Transverse colon (tissue), 4 donors: ENCODE measurements at regions not wholly inside any gene's neighbourhood (a gene's known extent, or its start where the extent isn't known, plus 50 kb on each side); places are given as distances from the start of the nearest gene placed in this dataset.

Experiments used
- DNase-seq: peaks from one replicate; pipeline ENCODE4 v3.0.0-alpha.2; 2019
- H3K27ac ChIP-seq, 4 donors: fragments of 200-600 bp; sonication (generic); 2 replicates each; pipeline ENCODE4 v1.5.1; 2016 to 2018; ENCODE audit warnings: inconsistent platforms in 4 of 4
- H3K27me3 ChIP-seq: fragments of 200-600 bp; sonication (generic); 2 replicates; pipeline ENCODE4 v1.5.1; 2017; ENCODE audit warnings: inconsistent platforms
- H3K36me3 ChIP-seq, 4 donors: fragments of 200-600 bp; sonication (generic); 2 replicates each; pipeline ENCODE4 v1.5.1; 2017 to 2019; ENCODE audit warnings: inconsistent platforms in 4 of 4
- H3K4me1 ChIP-seq, 4 donors: fragments of 200-600 bp; sonication (generic); 2 replicates each; pipeline ENCODE4 v1.5.1; 2017 to 2020; ENCODE audit warnings: inconsistent platforms in 4 of 4
- H3K4me3 ChIP-seq, 4 donors: fragments of 200-600 bp; sonication (generic); 1 replicate in 1 of 4; 2 replicates in 3 of 4; pipeline versions ENCODE4 v1.5.1 to v1.6.1; 2017 to 2019; ENCODE audit warnings: inconsistent platforms in 4 of 4
- H3K9me3 ChIP-seq, 2 donors: fragments of 200-600 bp; sonication (generic); 2 replicates each; pipeline ENCODE4 v1.5.1; 2017 to 2019; ENCODE audit warnings: inconsistent platforms in 2 of 2
- EP300 ChIP-seq: sonication (generic); formaldehyde crosslinking; IDR thresholded peaks from one replicate; pipeline ENCODE4 v1.6.1; 2017; ENCODE audit warnings: antibody characterized with exemption, low read depth
- POLR2A ChIP-seq: fragments of 450-650 bp; IDR thresholded peaks from one replicate; pipeline ENCODE4 v1.6.1; 2016; ENCODE audit warnings: antibody characterized with exemption, mild to moderate bottlenecking, moderate library complexity
- POLR2AphosphoS5 ChIP-seq, 3 donors: sonication (generic); formaldehyde crosslinking; IDR thresholded peaks; one replicate each; pipeline ENCODE4 v1.6.1; 2016; ENCODE audit warnings: antibody characterized with exemption in 3 of 3
- WGBS, 2 donors: methylation state at CpG; one replicate each; pipeline ENCODE4 v1.1.5; 2018; ENCODE audit warnings: low coverage in 1 of 2; 5-methylcytosine and 5-hydroxymethylcytosine counted together
- in situ Hi-C, 4 donors: fragments of 200-750 bp; cut with MboI; loops; one replicate each; pipeline versions ENCODE4 v1.15.0 to v1.15.1; 2017; ENCODE audit warnings: low sequenced_read_pairs in 3 of 4, low pct_ligation_motif_present in 1 of 4, low pct_unique_long_range_greater_than_20kb in 1 of 4
- intact Hi-C: fragments of 100-400 bp; cut with DNase I; formaldehyde crosslinking; loops from one replicate; pipeline ENCODE4 v1.15.1; 2023; ENCODE audit warnings: low total_unique reads
- TF ChIP-seq, protein P1 (sequence below), 5 experiments: fragments of 200-600 bp in 3 of 5; fragments of 450-650 bp in 2 of 5; sonication (generic) in 3 of 5; IDR thresholded peaks; 1 replicate in 2 of 5; 2 replicates in 3 of 5; pipeline ENCODE4 v1.5.1; 2016 to 2017; ENCODE audit warnings: antibody characterized with exemption in 5 of 5, inconsistent platforms in 3 of 5, mild to moderate bottlenecking in 2 of 5, moderate library complexity in 1 of 5

- no peak overlapping the region for H3K27ac ChIP-seq
Measured at GRCh38 chr13:95485045-95485517, 67.4 kb upstream of the CLDN10 start.

DNA sequence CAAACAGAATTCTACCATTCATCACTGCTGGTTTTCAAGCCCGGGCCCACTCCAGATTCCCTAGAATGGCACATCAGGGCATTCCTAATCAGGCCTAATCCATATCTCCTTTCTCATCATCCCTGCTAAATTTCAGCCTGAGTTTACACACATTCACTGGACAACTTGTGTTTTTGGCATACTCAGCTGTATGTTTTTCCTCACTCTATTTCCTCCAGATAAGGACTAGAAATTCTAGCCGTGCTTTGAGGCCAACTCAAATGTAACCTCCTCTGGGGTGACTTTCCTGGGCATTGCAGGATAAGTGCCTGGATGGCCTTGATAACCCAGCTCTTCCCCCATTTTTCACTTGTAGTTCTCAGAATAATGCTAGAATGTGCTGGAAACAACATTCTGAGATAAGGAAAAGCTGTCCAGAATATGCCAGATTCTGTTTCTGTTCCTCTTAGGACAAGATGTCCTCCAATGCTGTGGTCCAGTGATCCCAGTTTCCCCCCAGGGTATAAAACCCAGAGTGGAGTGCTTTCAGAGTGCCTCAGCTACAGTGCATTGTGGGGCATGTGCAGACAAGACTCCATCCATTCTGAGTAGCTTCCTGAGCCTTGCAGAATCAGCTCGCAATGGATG, 66.9 kb upstream of the CLDN10 start:
- in situ Hi-C loops = no loop called here
- TF ChIP-seq POLR2AphosphoS5 (IDR thresholded peaks at IDR 0.05) (no peak), POLR2A (no peak), EP300 (no peak)
- TF ChIP-seq, protein P1, sequence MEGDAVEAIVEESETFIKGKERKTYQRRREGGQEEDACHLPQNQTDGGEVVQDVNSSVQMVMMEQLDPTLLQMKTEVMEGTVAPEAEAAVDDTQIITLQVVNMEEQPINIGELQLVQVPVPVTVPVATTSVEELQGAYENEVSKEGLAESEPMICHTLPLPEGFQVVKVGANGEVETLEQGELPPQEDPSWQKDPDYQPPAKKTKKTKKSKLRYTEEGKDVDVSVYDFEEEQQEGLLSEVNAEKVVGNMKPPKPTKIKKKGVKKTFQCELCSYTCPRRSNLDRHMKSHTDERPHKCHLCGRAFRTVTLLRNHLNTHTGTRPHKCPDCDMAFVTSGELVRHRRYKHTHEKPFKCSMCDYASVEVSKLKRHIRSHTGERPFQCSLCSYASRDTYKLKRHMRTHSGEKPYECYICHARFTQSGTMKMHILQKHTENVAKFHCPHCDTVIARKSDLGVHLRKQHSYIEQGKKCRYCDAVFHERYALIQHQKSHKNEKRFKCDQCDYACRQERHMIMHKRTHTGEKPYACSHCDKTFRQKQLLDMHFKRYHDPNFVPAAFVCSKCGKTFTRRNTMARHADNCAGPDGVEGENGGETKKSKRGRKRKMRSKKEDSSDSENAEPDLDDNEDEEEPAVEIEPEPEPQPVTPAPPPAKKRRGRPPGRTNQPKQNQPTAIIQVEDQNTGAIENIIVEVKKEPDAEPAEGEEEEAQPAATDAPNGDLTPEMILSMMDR (IDR thresholded peaks at IDR 0.05) = no peak
- no peak overlapping the region for H3K27ac ChIP-seq

More at GRCh38 chr13:95485045-95485517, 67.4 kb upstream of the CLDN10 start:
- H3K4me1 ChIP-seq = no peaks in the 10 kb centered on the region
- no peaks in the 10 kb centered on the region for H3K36me3 ChIP-seq
- intact Hi-C loops = no loop called here
- in situ Hi-C loops = no loop called here
- no peak for DNase-seq
- WGBS, 2 donors = 50 to 55% methylated on average over 2 to 5 of the region's 5 CpGs
- H3K4me3 ChIP-seq = no peak overlapping the region
- TF ChIP-seq, protein P1 (IDR thresholded peaks at IDR 0.05) = no peak
- TF ChIP-seq POLR2A (no peak), POLR2AphosphoS5 (IDR thresholded peaks at IDR 0.05) (no peak), EP300 (no peak)
- no peaks in the 10 kb centered on the region for H3K27me3 ChIP-seq
- H3K9me3 ChIP-seq = no peaks in the 10 kb centered on the region

DNA sequence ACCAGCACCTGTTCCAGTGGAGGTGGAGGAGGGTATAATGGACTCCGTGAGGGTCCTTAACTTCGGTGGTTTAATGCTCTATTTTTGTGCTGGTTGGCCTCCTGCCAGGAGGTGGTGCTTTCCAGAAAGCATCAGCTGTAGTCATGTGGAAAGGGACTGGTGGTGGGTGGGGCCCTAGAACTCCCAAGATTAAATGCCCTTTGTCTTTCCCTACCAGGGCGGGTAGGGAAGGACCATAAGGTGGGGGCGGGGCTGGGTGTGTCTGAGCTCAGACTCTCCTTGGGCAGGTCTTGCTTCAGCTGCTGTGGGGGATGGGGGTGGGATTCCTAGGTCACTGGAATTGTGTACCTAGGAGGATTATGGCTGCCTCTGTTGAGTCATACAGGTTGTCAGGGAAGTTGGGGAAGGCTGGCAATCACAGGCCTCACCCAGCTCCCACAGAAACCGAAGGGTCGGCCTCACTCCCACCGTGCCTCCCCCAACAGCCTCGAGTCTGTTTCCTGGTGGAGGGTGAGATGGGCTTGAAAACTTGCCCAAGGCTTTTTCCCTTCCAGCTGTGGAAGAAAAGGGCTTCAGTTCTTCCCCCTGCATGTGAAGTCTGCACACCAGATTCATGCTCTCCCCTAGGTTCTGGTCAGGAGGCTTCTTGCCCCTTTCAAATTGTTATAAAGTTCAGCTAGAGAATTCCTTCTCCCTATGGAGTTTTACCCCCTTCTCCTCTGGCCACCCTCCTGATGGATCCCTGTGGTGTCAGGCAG, 60.3 kb upstream of the CLDN10 start:
- in situ Hi-C loops (no loop called here), intact Hi-C loops (loop anchor here (5.0 kb wide), 1 partner anchor 340 kb away; no protein-coding TSS in a partner anchor)
- H3K27ac ChIP-seq = peak overlapping the region in 2 of 4 donors; percentile 65 to 66
- no peaks in the 10 kb centered on the region for H3K9me3 ChIP-seq
- TF ChIP-seq, protein P1 (IDR thresholded peaks at IDR 0.05) = no peak
- TF ChIP-seq POLR2A (no peak), EP300 (no peak), POLR2AphosphoS5 (IDR thresholded peaks at IDR 0.05) (no peak)
- DNase-seq = peak; percentile 90
- no peak overlapping the region for H3K4me3 ChIP-seq
- no peaks in the 10 kb centered on the region for H3K27me3 ChIP-seq
- H3K4me1 ChIP-seq = peaks cover 0 to 12% (median 3%) of the 10 kb centered on the region in 4 donors
- H3K36me3 ChIP-seq = no peaks in the 10 kb centered on the region
- WGBS, 2 donors = 50% methylated on average over 6 of the region's 8 CpGs; no CpG with 5 or more reads in 1 of the 2 donors

More for the DNA sequence above, 66.9 kb upstream of the CLDN10 start:
- intact Hi-C loops = no loop called here
- H3K4me1 ChIP-seq = no peaks in the 10 kb centered on the region
- no peaks in the 10 kb centered on the region for H3K36me3 ChIP-seq
- H3K27me3 ChIP-seq = no peaks in the 10 kb centered on the region
- H3K9me3 ChIP-seq = no peaks in the 10 kb centered on the region
- H3K4me3 ChIP-seq = no peak overlapping the region
- 64 to 80% methylated on average over 2 to 3 of the region's 3 CpGs for whole genome bisulfite sequencing, 2 donors
- no peak for DNase-seq

- H3K27me3 ChIP-seq = no peaks in the 10 kb centered on the region
- no peak overlapping the region for H3K4me3 ChIP-seq
- no peaks in the 10 kb centered on the region for H3K36me3 ChIP-seq
- H3K27ac ChIP-seq = no peak overlapping the region
- H3K4me1 ChIP-seq = peaks cover 0 to 16% (median 3%) of the 10 kb centered on the region in 4 donors
- in situ Hi-C loops = no loop called here
- TF ChIP-seq, protein P1 (IDR thresholded peaks at IDR 0.05) = peak; percentile 62 to 70 (median 64)
- no peak for TF ChIP-seq EP300
- DNase-seq = no peak
- no peaks in the 10 kb centered on the region for H3K9me3 ChIP-seq
- intact Hi-C loops = loop anchor here (5.0 kb wide), 1 partner anchor 338 kb away; no protein-coding TSS in a partner anchor
- WGBS, 2 donors = 43% methylated on average over 7 of the region's 7 CpGs
Measured at GRCh38 chr13:95494082-95494681, 58.3 kb upstream of the CLDN10 start.
